Upper lobe of right lung (tissue), 1 donor: ENCODE measurements at regions not wholly inside any gene's neighbourhood (a gene's known extent, or its start where the extent isn't known, plus 50 kb on each side); places are given as distances from the start of the nearest gene placed in this dataset.

ENCODE experiments used
- ATAC-seq: fragments of 200-7000 bp; cut with Tn5 transposase; one replicate; pipeline ENCODE4 v1.9.1; 2020; ENCODE audit warnings: mild to moderate bottlenecking, moderate library complexity
- DNase-seq: peaks from one replicate; pipeline ENCODE4 v3.0.0-alpha.2; 2020
- H3K27ac ChIP-seq: fragments of 200-600 bp; one replicate; pipeline ENCODE4 v1.8.0; 2022
- H3K27me3 ChIP-seq: fragments of 200-600 bp; one replicate; pipeline ENCODE4 v1.8.0; 2022; ENCODE audit warnings: mild to moderate bottlenecking
- H3K36me3 ChIP-seq: fragments of 200-600 bp; one replicate; pipeline ENCODE4 v1.8.0; 2022
- H3K4me1 ChIP-seq: fragments of 200-600 bp; one replicate; pipeline ENCODE4 v1.8.0; 2022
- H3K4me3 ChIP-seq: fragments of 200-600 bp; one replicate; pipeline ENCODE4 v1.8.0; 2022; ENCODE audit warnings: mild to moderate bottlenecking
- H3K9me3 ChIP-seq: fragments of 200-600 bp; one replicate; pipeline ENCODE4 v1.8.0; 2022
- CTCF ChIP-seq: fragments of 200-600 bp; IDR thresholded peaks from one replicate; pipeline ENCODE4 v1.8.0; 2022; ENCODE audit warnings: antibody characterized with exemption
- intact Hi-C: fragments of 100-400 bp; cut with DNase I; formaldehyde crosslinking; loops from one replicate; pipeline ENCODE4 v1.11.0; 2022
- donor health status: DM: no; HTN: yes; CAD: no; lungs with severe emphysema.

- no peak overlapping the region for H3K4me3 ChIP-seq
- H3K36me3 ChIP-seq: no peaks in the 10 kb centered on the region
- DNase-seq: no peak
- H3K27me3 ChIP-seq: no peaks in the 10 kb centered on the region
- no peak for TF ChIP-seq CTCF
- ATAC-seq: no peak
- no peaks in the 10 kb centered on the region for H3K4me1 ChIP-seq
- no peaks in the 10 kb centered on the region for H3K9me3 ChIP-seq
- H3K27ac ChIP-seq: no peak overlapping the region
- intact Hi-C loops: no loop called here
These were observed 1556.6 kb upstream of the TMEFF2 start for GRCh38 chr2:193751299-193751698.

GRCh38 chr2:193749485-193749884, 1554.8 kb upstream of the TMEFF2 start:
- H3K9me3 ChIP-seq: no peaks in the 10 kb centered on the region
- ATAC-seq: no peak
- intact Hi-C loops: no loop called here
- H3K27ac ChIP-seq: no peak overlapping the region
- no peaks in the 10 kb centered on the region for H3K4me1 ChIP-seq
- H3K36me3 ChIP-seq: no peaks in the 10 kb centered on the region
- H3K27me3 ChIP-seq: no peaks in the 10 kb centered on the region
- H3K4me3 ChIP-seq: no peak overlapping the region
- no peak for TF ChIP-seq CTCF
- DNase-seq: no peak

GRCh38 chr2:193743089-193743488, 1548.4 kb upstream of the TMEFF2 start:
- ATAC-seq (no peak), DNase-seq (no peak)
- Histone ChIP-seq H3K4me3 (no peak overlapping the region), H3K4me1 (no peaks in the 10 kb centered on the region), H3K9me3 (no peaks in the 10 kb centered on the region), H3K27me3 (no peaks in the 10 kb centered on the region), H3K36me3 (no peaks in the 10 kb centered on the region), H3K27ac (no peak overlapping the region)
- intact Hi-C loops: no loop called here
- TF ChIP-seq CTCF: no peak

- Histone ChIP-seq H3K4me1 (no peaks in the 10 kb centered on the region), H3K4me3 (no peak overlapping the region), H3K27me3 (no peaks in the 10 kb centered on the region), H3K36me3 (no peaks in the 10 kb centered on the region), H3K27ac (no peak overlapping the region), H3K9me3 (no peaks in the 10 kb centered on the region)
- no peak for TF ChIP-seq CTCF
- ATAC-seq: no peak
- no peak for DNase-seq
- intact Hi-C loops: no loop called here
These were observed 1544.2 kb upstream of the TMEFF2 start for GRCh38 chr2:193738892-193739291.

GRCh38 chr2:193712912-193713311, 1518.2 kb upstream of the TMEFF2 start:
- Histone ChIP-seq H3K27ac (no peak overlapping the region), H3K9me3 (no peaks in the 10 kb centered on the region), H3K4me3 (no peak overlapping the region), H3K27me3 (no peaks in the 10 kb centered on the region), H3K36me3 (no peaks in the 10 kb centered on the region), H3K4me1 (no peaks in the 10 kb centered on the region)
- ATAC-seq: no peak
- no peak for TF ChIP-seq CTCF
- intact Hi-C loops: no loop called here
- DNase-seq: no peak

- ATAC-seq (no peak), DNase-seq (no peak)
- Histone ChIP-seq H3K4me3 (no peak overlapping the region), H3K4me1 (no peaks in the 10 kb centered on the region), H3K27ac (no peak overlapping the region), H3K27me3 (no peaks in the 10 kb centered on the region), H3K36me3 (no peaks in the 10 kb centered on the region), H3K9me3 (no peaks in the 10 kb centered on the region)
- intact Hi-C loops: no loop called here
- no peak for TF ChIP-seq CTCF
These were observed 1508.7 kb upstream of the TMEFF2 start for GRCh38 chr2:193703411-193703810.
